Cerebellar cortex (tissue), 1 donor: ENCODE measurements at regions not wholly inside any gene's neighbourhood (a gene's known extent, or its start where the extent isn't known, plus 50 kb on each side); places are given as distances from the start of the nearest gene placed in this dataset.
A peak's percentile ranks its signal among the peaks of the same experiment; 100 is the strongest.
"Not testable (repeated sequence)": the region's sequence is repeated elsewhere in the genome, so short reads cannot be mapped to it uniquely, and the experiment has no call there.

Experiments used
- DNase-seq: peaks from one replicate; pipeline ENCODE4 v3.0.0-alpha.2; 2015; ENCODE audit warnings: low spot score

GRCh38 chr12:84134797-84135366 is 777.7 kb downstream of the SLC6A15 start:
- no peak for DNase-seq

- no peak for DNase-seq
These were observed 781.5 kb downstream of the SLC6A15 start for GRCh38 chr12:84131076-84131475.

GRCh38 chr12:84128117-84128991 is 784.2 kb downstream of the SLC6A15 start:
- no peak for DNase-seq

GRCh38 chr12:84124211-84124610 is 788.4 kb downstream of the SLC6A15 start:
- DNase-seq = no peak

- no peak for DNase-seq
These were observed 795.4 kb downstream of the SLC6A15 start for GRCh38 chr12:84117190-84117589.

- DNase-seq = no peak
These were observed 798.9 kb downstream of the SLC6A15 start for GRCh38 chr12:84113666-84114065.

GRCh38 chr12:84103886-84104285 is 808.7 kb downstream of the SLC6A15 start:
- DNase-seq = not testable (repeated sequence)

- not testable (repeated sequence) for DNase-seq
These were observed 810.6 kb downstream of the SLC6A15 start for GRCh38 chr12:84101963-84102362.

GRCh38 chr12:84099591-84099990 is 813.0 kb downstream of the SLC6A15 start:
- DNase-seq = peak; percentile 48

- no peak for DNase-seq
These were observed 820.9 kb downstream of the SLC6A15 start for GRCh38 chr12:84091651-84092050.

GRCh38 chr12:84089356-84089755 is 823.2 kb downstream of the SLC6A15 start:
- no peak for DNase-seq

GRCh38 chr12:84085046-84085445 is 827.6 kb downstream of the SLC6A15 start:
- DNase-seq = no peak

GRCh38 chr12:84079626-84080025 is 833.0 kb downstream of the SLC6A15 start:
- DNase-seq = no peak

GRCh38 chr12:84077679-84078078 is 834.9 kb downstream of the SLC6A15 start:
- DNase-seq = no peak

- no peak for DNase-seq
These were observed 836.6 kb downstream of the SLC6A15 start for GRCh38 chr12:84075991-84076390.

- DNase-seq = no peak
These were observed 839.2 kb downstream of the SLC6A15 start for GRCh38 chr12:84073401-84073800.

- DNase-seq = no peak
These were observed 839.6 kb downstream of the SLC6A15 start for GRCh38 chr12:84072961-84073360.

GRCh38 chr12:84070292-84070691 is 842.3 kb downstream of the SLC6A15 start:
- DNase-seq = no peak

GRCh38 chr12:84069699-84070098 is 842.9 kb downstream of the SLC6A15 start:
- DNase-seq = no peak

- no peak for DNase-seq
These were observed 843.4 kb downstream of the SLC6A15 start for GRCh38 chr12:84069198-84069597.

- DNase-seq = no peak
These were observed 854.5 kb downstream of the SLC6A15 start for GRCh38 chr12:84058136-84058535.

- no peak for DNase-seq
These were observed 857.8 kb downstream of the SLC6A15 start for GRCh38 chr12:84054811-84055210.

- no peak for DNase-seq
These were observed 864.7 kb downstream of the SLC6A15 start for GRCh38 chr12:84047881-84048280.

GRCh38 chr12:84046859-84047258 is 865.7 kb downstream of the SLC6A15 start:
- no peak for DNase-seq
